Peyer's patch (tissue), 4 donors: ENCODE measurements at regions not wholly inside any gene's neighbourhood (a gene's known extent, or its start where the extent isn't known, plus 50 kb on each side); places are given as distances from the start of the nearest gene placed in this dataset.

ENCODE experiments used
- POLR2A ChIP-seq, 2 donors: fragments of 450-650 bp; IDR thresholded peaks; one replicate each; pipeline ENCODE4 v1.5.1; 2017; ENCODE audit warnings: antibody characterized with exemption in 2 of 2, mild to moderate bottlenecking in 2 of 2, moderate library complexity in 2 of 2
- TF ChIP-seq, protein P1 (sequence below), 6 experiments: fragments of 450-650 bp in 4 of 6; fragments of 200-600 bp in 2 of 6; sonication (generic) in 1 of 6; IDR thresholded peaks; one replicate each; pipeline ENCODE4 v1.5.1; 2017 to 2019; ENCODE audit warnings: antibody characterized with exemption in 6 of 6, mild to moderate bottlenecking in 3 of 6, moderate library complexity in 1 of 6

GRCh38 chr11:2071748-2072385 is 67.3 kb downstream of the IGF2 start:
- TF ChIP-seq POLR2A (IDR thresholded peaks at IDR 0.05) = no peak
- TF ChIP-seq, protein P1, sequence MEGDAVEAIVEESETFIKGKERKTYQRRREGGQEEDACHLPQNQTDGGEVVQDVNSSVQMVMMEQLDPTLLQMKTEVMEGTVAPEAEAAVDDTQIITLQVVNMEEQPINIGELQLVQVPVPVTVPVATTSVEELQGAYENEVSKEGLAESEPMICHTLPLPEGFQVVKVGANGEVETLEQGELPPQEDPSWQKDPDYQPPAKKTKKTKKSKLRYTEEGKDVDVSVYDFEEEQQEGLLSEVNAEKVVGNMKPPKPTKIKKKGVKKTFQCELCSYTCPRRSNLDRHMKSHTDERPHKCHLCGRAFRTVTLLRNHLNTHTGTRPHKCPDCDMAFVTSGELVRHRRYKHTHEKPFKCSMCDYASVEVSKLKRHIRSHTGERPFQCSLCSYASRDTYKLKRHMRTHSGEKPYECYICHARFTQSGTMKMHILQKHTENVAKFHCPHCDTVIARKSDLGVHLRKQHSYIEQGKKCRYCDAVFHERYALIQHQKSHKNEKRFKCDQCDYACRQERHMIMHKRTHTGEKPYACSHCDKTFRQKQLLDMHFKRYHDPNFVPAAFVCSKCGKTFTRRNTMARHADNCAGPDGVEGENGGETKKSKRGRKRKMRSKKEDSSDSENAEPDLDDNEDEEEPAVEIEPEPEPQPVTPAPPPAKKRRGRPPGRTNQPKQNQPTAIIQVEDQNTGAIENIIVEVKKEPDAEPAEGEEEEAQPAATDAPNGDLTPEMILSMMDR (IDR thresholded peaks at IDR 0.05) = no peak
